ENCODE measurements at regions not wholly inside any gene's neighbourhood (a gene's known extent, or its start where the extent isn't known, plus 50 kb on each side); places are given as distances from the start of the nearest gene placed in this dataset.

DNA sequence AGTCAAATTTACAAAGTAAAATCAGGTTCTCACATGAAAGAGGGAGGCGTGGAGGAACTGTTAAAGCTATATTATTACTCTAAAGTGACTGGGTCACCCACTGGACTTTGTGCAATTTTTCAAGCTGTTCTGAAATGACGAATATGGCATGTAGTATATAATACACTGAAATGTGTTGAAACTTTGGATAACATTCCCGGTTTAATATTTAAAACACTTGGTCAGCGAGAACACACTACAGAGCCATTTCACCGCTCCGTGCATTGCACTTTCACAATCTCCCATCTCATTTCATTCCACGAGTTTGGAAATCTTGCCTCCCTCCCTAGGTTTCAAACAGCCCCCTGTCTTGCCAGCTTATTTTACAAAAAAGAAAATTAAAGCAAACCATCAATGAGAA, 337.9 kb downstream of the WDR11 start:
- Histone ChIP-seq H3K9me3 (ENCODE audit: low read length) (no peaks in the 10 kb centered on the region), H3K27ac (ENCODE audit: low read depth, low read length, poor library complexity, severe bottlenecking) (no peak overlapping the region), H3F3A (ENCODE audit: insufficient read depth, low read length) (no peaks in the 10 kb centered on the region), H3K4me2 (ENCODE audit: low read length) (no peak overlapping the region), H3K79me2 (ENCODE audit: insufficient read depth, low read length) (no peaks in the 10 kb centered on the region), H3K9me2 (ENCODE audit: low read depth, low read length) (no peaks in the 10 kb centered on the region), H3K9ac (ENCODE audit: low read length) (no peak overlapping the region), H3K27me3 (ENCODE audit: insufficient read depth, low read length) (0 out of 2 replicates have a peak, but pooled peaks cover 6% of the 10 kb centered on the region), H3K4me3 (ENCODE audit: low read depth, low read length, poor library complexity, severe bottlenecking) (no peak overlapping the region), H4K20me1 (ENCODE audit: insufficient read depth, low read length) (no peaks in the 10 kb centered on the region), H3K36me3 (ENCODE audit: insufficient read depth, low read length) (no peaks in the 10 kb centered on the region), H3K4me1 (ENCODE audit: insufficient read depth, low read length, severe bottlenecking) (no peaks in the 10 kb centered on the region), H2AFZ (ENCODE audit: low read length) (no peak overlapping the region)
- TF ChIP-seq, protein P1, sequence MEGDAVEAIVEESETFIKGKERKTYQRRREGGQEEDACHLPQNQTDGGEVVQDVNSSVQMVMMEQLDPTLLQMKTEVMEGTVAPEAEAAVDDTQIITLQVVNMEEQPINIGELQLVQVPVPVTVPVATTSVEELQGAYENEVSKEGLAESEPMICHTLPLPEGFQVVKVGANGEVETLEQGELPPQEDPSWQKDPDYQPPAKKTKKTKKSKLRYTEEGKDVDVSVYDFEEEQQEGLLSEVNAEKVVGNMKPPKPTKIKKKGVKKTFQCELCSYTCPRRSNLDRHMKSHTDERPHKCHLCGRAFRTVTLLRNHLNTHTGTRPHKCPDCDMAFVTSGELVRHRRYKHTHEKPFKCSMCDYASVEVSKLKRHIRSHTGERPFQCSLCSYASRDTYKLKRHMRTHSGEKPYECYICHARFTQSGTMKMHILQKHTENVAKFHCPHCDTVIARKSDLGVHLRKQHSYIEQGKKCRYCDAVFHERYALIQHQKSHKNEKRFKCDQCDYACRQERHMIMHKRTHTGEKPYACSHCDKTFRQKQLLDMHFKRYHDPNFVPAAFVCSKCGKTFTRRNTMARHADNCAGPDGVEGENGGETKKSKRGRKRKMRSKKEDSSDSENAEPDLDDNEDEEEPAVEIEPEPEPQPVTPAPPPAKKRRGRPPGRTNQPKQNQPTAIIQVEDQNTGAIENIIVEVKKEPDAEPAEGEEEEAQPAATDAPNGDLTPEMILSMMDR (IDR thresholded peaks at IDR 0.05; ENCODE audit: low read length) = no peak
- TF ChIP-seq EZH2 (IDR thresholded peaks at IDR 0.05; ENCODE audit: borderline replicate concordance, low read length) = no peak

DNA sequence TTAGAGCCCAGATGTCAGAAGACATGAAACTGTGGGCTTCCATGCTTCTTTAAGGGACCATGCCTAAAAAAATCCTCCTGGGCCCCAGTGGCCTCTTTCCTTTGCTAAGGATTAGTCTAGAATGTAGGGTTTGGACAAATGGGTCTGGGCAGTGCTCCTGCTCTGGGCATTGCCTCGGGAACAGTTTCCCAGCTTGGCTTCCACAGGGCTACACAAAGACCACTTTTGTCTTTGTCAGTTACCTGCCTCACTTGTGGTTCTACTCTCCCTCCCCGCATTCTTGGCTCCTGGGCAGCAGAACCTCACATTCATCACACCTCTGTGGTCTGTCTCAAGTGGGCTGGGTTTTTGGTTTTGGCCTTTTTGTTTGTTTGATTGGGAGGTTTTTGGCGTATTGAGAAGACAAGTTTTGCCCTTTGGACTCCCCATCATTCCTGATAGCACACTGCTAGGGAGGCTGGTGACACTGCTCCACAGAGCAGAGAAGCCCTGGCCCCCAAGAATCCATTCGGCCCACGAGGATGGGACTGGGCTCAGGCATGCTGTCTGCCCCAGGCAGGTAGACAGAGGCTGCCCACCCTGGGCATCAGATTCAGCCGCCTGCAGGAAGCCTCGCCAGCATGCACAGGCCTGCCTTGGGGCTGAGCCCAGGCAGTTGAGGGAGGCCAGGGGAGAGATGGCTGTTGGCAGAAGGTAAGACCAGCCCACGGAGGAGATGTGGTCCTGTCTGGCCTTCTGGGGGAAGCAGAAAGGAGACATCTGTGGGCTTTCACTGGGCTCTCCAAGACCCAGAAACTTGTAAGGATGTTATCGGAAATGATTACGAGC, 343.7 kb downstream of the WDR11 start:
- H3K27ac ChIP-seq (ENCODE audit: low read depth, low read length, poor library complexity, severe bottlenecking) = no peak overlapping the region
- no peaks in the 10 kb centered on the region for H3K27me3 ChIP-seq (ENCODE audit: insufficient read depth, low read length)
- no peaks in the 10 kb centered on the region for H4K20me1 ChIP-seq (ENCODE audit: insufficient read depth, low read length)
- TF ChIP-seq, protein P1 (IDR thresholded peaks at IDR 0.05; ENCODE audit: low read length) = no peak
- no peak for TF ChIP-seq EZH2 (IDR thresholded peaks at IDR 0.05; ENCODE audit: borderline replicate concordance, low read length)
- H3K36me3 ChIP-seq (ENCODE audit: insufficient read depth, low read length) = no peaks in the 10 kb centered on the region
- no peak overlapping the region for H3K4me2 ChIP-seq (ENCODE audit: low read length)
- H3K9ac ChIP-seq (ENCODE audit: low read length) = no peak overlapping the region
- H3K4me3 ChIP-seq (ENCODE audit: low read depth, low read length, poor library complexity, severe bottlenecking) = no peak overlapping the region
- H3K9me3 ChIP-seq (ENCODE audit: low read length) = no peaks in the 10 kb centered on the region
- no peaks in the 10 kb centered on the region for H3K4me1 ChIP-seq (ENCODE audit: insufficient read depth, low read length, severe bottlenecking)
- no peaks in the 10 kb centered on the region for H3K9me2 ChIP-seq (ENCODE audit: low read depth, low read length)
- no peaks in the 10 kb centered on the region for H3K79me2 ChIP-seq (ENCODE audit: insufficient read depth, low read length)
- no peak overlapping the region for H2AFZ ChIP-seq (ENCODE audit: low read length)
- H3F3A ChIP-seq (ENCODE audit: insufficient read depth, low read length) = no peaks in the 10 kb centered on the region

DNA sequence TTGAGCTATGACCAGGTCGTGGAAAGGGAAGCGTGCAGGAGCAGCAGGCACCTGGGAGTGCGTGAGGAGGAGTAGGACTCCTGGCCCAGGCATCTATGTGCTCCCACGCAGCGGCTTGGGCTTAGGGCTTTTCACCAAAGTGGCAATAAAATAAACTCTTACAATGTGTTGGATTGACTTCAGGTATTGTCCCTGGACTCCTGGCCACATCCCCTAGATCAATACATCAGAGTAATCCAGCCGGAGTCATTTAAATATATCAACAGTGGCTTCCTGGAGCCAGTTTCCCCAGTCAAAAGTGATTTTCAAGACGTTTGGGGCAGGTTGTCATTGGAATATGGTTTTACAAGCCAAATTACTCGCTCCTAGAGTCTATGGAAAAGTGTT, 344.4 kb downstream of the WDR11 start:
- Histone ChIP-seq H3K9ac (ENCODE audit: low read length) (no peak overlapping the region), H3K9me2 (ENCODE audit: low read depth, low read length) (no peaks in the 10 kb centered on the region), H3K4me1 (ENCODE audit: insufficient read depth, low read length, severe bottlenecking) (no peaks in the 10 kb centered on the region), H3K4me3 (ENCODE audit: low read depth, low read length, poor library complexity, severe bottlenecking) (no peak overlapping the region), H4K20me1 (ENCODE audit: insufficient read depth, low read length) (no peaks in the 10 kb centered on the region), H3K27ac (ENCODE audit: low read depth, low read length, poor library complexity, severe bottlenecking) (no peak overlapping the region), H2AFZ (ENCODE audit: low read length) (no peak overlapping the region), H3F3A (ENCODE audit: insufficient read depth, low read length) (no peaks in the 10 kb centered on the region), H3K4me2 (ENCODE audit: low read length) (no peak overlapping the region), H3K27me3 (ENCODE audit: insufficient read depth, low read length) (0 out of 2 replicates have a peak, but pooled peaks cover 3% of the 10 kb centered on the region), H3K36me3 (ENCODE audit: insufficient read depth, low read length) (no peaks in the 10 kb centered on the region), H3K79me2 (ENCODE audit: insufficient read depth, low read length) (no peaks in the 10 kb centered on the region), H3K9me3 (ENCODE audit: low read length) (no peaks in the 10 kb centered on the region)
- TF ChIP-seq, protein P1 (IDR thresholded peaks at IDR 0.05; ENCODE audit: low read length) = no peak
- TF ChIP-seq EZH2 (IDR thresholded peaks at IDR 0.05; ENCODE audit: borderline replicate concordance, low read length) = no peak
